CD4-positive, CD25-positive, alpha-beta regulatory T cell (primary cell): ENCODE measurements at regions not wholly inside any gene's neighbourhood (a gene's known extent, or its start where the extent isn't known, plus 50 kb on each side); places are given as distances from the start of the nearest gene placed in this dataset.
"Not testable (repeated sequence)": the region's sequence is repeated elsewhere in the genome, so short reads cannot be mapped to it uniquely, and the experiment has no call there.

ENCODE experiments used
- ATAC-seq, 2 donors: fragments of 150-1000 bp; cut with Tn5 transposase; one replicate each; pipeline ENCODE4 v1.10.0; 2021; ENCODE audit warnings: low read depth in 2 of 2, moderate number of reproducible peaks in 2 of 2, moderate library complexity in 1 of 2
- DNase-seq, 3 donors: peaks; one replicate each; pipeline versions ENCODE4 v3.0.0 to v3.0.0-alpha.2; 2012 to 2022; ENCODE audit warnings: mixed read lengths in 1 of 3
- H3K27ac ChIP-seq: one replicate; pipeline ENCODE4 v1.7.0; 2013; ENCODE audit warnings: mild to moderate bottlenecking, low read length; ENCODE audit not compliant: insufficient read depth, poor library complexity, severe bottlenecking
- H3K27me3 ChIP-seq: one replicate; pipeline ENCODE4 v1.7.0; 2013; ENCODE audit warnings: low read length; ENCODE audit not compliant: control insufficient read depth, insufficient read depth
- H3K36me3 ChIP-seq: one replicate; pipeline ENCODE4 v1.7.0; 2013; ENCODE audit warnings: mild to moderate bottlenecking, low read length, moderate library complexity; ENCODE audit not compliant: control insufficient read depth, insufficient read depth
- H3K4me1 ChIP-seq: 2 replicates; pipeline ENCODE4 v1.7.0; 2013; ENCODE audit warnings: mild to moderate bottlenecking, low read length; ENCODE audit not compliant: insufficient read depth, control insufficient read depth, poor library complexity, severe bottlenecking
- H3K4me3 ChIP-seq: one replicate; pipeline ENCODE4 v1.7.0; 2013; ENCODE audit warnings: low read depth, mild to moderate bottlenecking, low read length, moderate library complexity
- H3K9me3 ChIP-seq, 2 experiments: 1 replicate in 1 of 2; 2 replicates in 1 of 2; pipeline ENCODE4 v1.7.0; 2013; ENCODE audit warnings: low read length in 2 of 2, mild to moderate bottlenecking in 1 of 2, moderate library complexity in 1 of 2; ENCODE audit not compliant: control insufficient read depth in 2 of 2
- H3K27ac Mint-ChIP-seq, 3 donors: one replicate each; pipeline ENCODE4 v1.8.0; 2020 to 2022; ENCODE audit warnings: mild to moderate bottlenecking in 3 of 3, mixed read lengths in 3 of 3, moderate library complexity in 2 of 3
- H3K27me3 Mint-ChIP-seq: one replicate; pipeline ENCODE4 v1.8.0; 2022; ENCODE audit warnings: mild to moderate bottlenecking, mixed read lengths
- H3K36me3 Mint-ChIP-seq: one replicate; pipeline ENCODE4 v1.8.0; 2020; ENCODE audit warnings: mixed read lengths
- H3K4me1 Mint-ChIP-seq, 4 donors: one replicate each; pipeline ENCODE4 v1.8.0; 2020 to 2022; ENCODE audit warnings: mixed read lengths in 4 of 4, mild to moderate bottlenecking in 1 of 4
- H3K4me3 Mint-ChIP-seq, 4 donors: one replicate each; pipeline ENCODE4 v1.8.0; 2020 to 2022; ENCODE audit warnings: mild to moderate bottlenecking in 4 of 4, mixed read lengths in 4 of 4, moderate library complexity in 3 of 4
- H3K9me3 Mint-ChIP-seq, 7 donors: one replicate each; pipeline ENCODE4 v1.8.0; 2020 to 2022; ENCODE audit warnings: mixed read lengths in 7 of 7, mild to moderate bottlenecking in 3 of 7, moderate library complexity in 2 of 7

- no peak overlapping the region for H3K27ac ChIP-seq
These were observed 639.9 kb downstream of the TYW1 start for GRCh38 chr7:67636348-67637022.

GRCh38 chr7:67637023-67637358 is 640.4 kb downstream of the TYW1 start:
- Mint-ChIP-seq H3K36me3 (no peaks in the 10 kb centered on the region), H3K4me1 (no peaks in the 10 kb centered on the region), H3K4me3 (no peak overlapping the region), H3K27me3 (no peaks in the 10 kb centered on the region), H3K9me3 (peaks cover 0 to 19% (median 2%) of the 10 kb centered on the region in 7 donors), H3K27ac (no peak overlapping the region)
- ATAC-seq, result no peak
- Histone ChIP-seq H3K27ac (no peak overlapping the region), H3K4me1 (no peaks in the 10 kb centered on the region), H3K9me3 (no peaks in the 10 kb centered on the region), H3K27me3 (no peaks in the 10 kb centered on the region), H3K36me3 (no peaks in the 10 kb centered on the region), H3K4me3 (no peak overlapping the region)
- no peak for DNase-seq

More at GRCh38 chr7:67636348-67637022, 639.9 kb downstream of the TYW1 start:
- H3K36me3 Mint-ChIP-seq, result no peaks in the 10 kb centered on the region
- Histone ChIP-seq H3K36me3 (no peaks in the 10 kb centered on the region), H3K4me1 (no peaks in the 10 kb centered on the region), H3K27me3 (no peaks in the 10 kb centered on the region), H3K4me3 (no peak overlapping the region), H3K9me3 (no peaks in the 10 kb centered on the region)
- H3K27me3 Mint-ChIP-seq, result no peaks in the 10 kb centered on the region
- DNase-seq (no peak), ATAC-seq (no peak)
- H3K4me3 Mint-ChIP-seq, result no peak overlapping the region
- peaks cover 0 to 18% (median 2%) of the 10 kb centered on the region in 7 donors for H3K9me3 Mint-ChIP-seq
- no peaks in the 10 kb centered on the region for H3K4me1 Mint-ChIP-seq
- H3K27ac Mint-ChIP-seq, result no peak overlapping the region

- not testable (repeated sequence) for ATAC-seq, H3K9me3 ChIP-seq, H3K4me1 ChIP-seq, H3K36me3 Mint-ChIP-seq, H3K27ac ChIP-seq, H3K27ac Mint-ChIP-seq, H3K4me3 ChIP-seq, DNase-seq, H3K4me1 Mint-ChIP-seq, H3K27me3 Mint-ChIP-seq, H3K27me3 ChIP-seq, H3K4me3 Mint-ChIP-seq, H3K36me3 ChIP-seq
- peaks cover 0 to 20% (median 2%) of the 10 kb centered on the region in 7 donors for H3K9me3 Mint-ChIP-seq
These were observed 645.9 kb downstream of the TYW1 start for GRCh38 chr7:67642542-67642941.

GRCh38 chr7:67644151-67644550 is 647.5 kb downstream of the TYW1 start:
- Mint-ChIP-seq H3K36me3 (no peaks in the 10 kb centered on the region), H3K4me1 (no peaks in the 10 kb centered on the region), H3K4me3 (no peak overlapping the region), H3K27ac (no peak overlapping the region), H3K27me3 (no peaks in the 10 kb centered on the region), H3K9me3 (peaks cover 0 to 18% (median 4%) of the 10 kb centered on the region in 7 donors)
- no peaks in the 10 kb centered on the region for H3K4me1 ChIP-seq
- H3K9me3 ChIP-seq, result no peaks in the 10 kb centered on the region
- no peak for ATAC-seq
- H3K4me3 ChIP-seq, result no peak overlapping the region
- H3K36me3 ChIP-seq, result no peaks in the 10 kb centered on the region
- no peaks in the 10 kb centered on the region for H3K27me3 ChIP-seq
- no peak for DNase-seq
- no peak overlapping the region for H3K27ac ChIP-seq

- Mint-ChIP-seq H3K4me1 (no peaks in the 10 kb centered on the region), H3K4me3 (no peak overlapping the region), H3K27ac (no peak overlapping the region), H3K9me3 (peaks cover 0 to 12% (median 3%) of the 10 kb centered on the region in 7 donors), H3K27me3 (no peaks in the 10 kb centered on the region), H3K36me3 (no peaks in the 10 kb centered on the region)
- Histone ChIP-seq H3K36me3 (no peaks in the 10 kb centered on the region), H3K27me3 (no peaks in the 10 kb centered on the region), H3K4me3 (no peak overlapping the region), H3K27ac (no peak overlapping the region), H3K9me3 (no peaks in the 10 kb centered on the region), H3K4me1 (no peaks in the 10 kb centered on the region)
- ATAC-seq, result no peak
- no peak for DNase-seq
These were observed 656.3 kb downstream of the TYW1 start for GRCh38 chr7:67652937-67653336.

GRCh38 chr7:67653856-67654454 is 657.3 kb downstream of the TYW1 start:
- H3K4me3 ChIP-seq, result no peak overlapping the region
- no peak for DNase-seq
- H3K36me3 ChIP-seq, result no peaks in the 10 kb centered on the region
- Mint-ChIP-seq H3K4me3 (no peak overlapping the region), H3K27ac (peak overlapping the region in 1 of 3 donors; percentile 17), H3K4me1 (no peaks in the 10 kb centered on the region), H3K9me3 (peaks cover 0 to 9% (median 2%) of the 10 kb centered on the region in 7 donors), H3K27me3 (no peaks in the 10 kb centered on the region), H3K36me3 (no peaks in the 10 kb centered on the region)
- H3K27ac ChIP-seq, result no peak overlapping the region
- H3K27me3 ChIP-seq, result no peaks in the 10 kb centered on the region
- H3K9me3 ChIP-seq, result no peaks in the 10 kb centered on the region
- no peaks in the 10 kb centered on the region for H3K4me1 ChIP-seq
- ATAC-seq, result no peak

GRCh38 chr7:67654642-67655041 is 658.0 kb downstream of the TYW1 start:
- Mint-ChIP-seq H3K4me1 (no peaks in the 10 kb centered on the region), H3K9me3 (peaks cover 0 to 7% (median 2%) of the 10 kb centered on the region in 7 donors), H3K27ac (no peak overlapping the region), H3K4me3 (no peak overlapping the region), H3K27me3 (no peaks in the 10 kb centered on the region), H3K36me3 (no peaks in the 10 kb centered on the region)
- Histone ChIP-seq H3K27me3 (no peaks in the 10 kb centered on the region), H3K4me1 (no peaks in the 10 kb centered on the region), H3K4me3 (no peak overlapping the region), H3K36me3 (no peaks in the 10 kb centered on the region), H3K9me3 (no peaks in the 10 kb centered on the region), H3K27ac (no peak overlapping the region)
- ATAC-seq, result no peak
- DNase-seq, result no peak

GRCh38 chr7:67655168-67655567 is 658.5 kb downstream of the TYW1 start:
- Histone ChIP-seq H3K36me3 (no peaks in the 10 kb centered on the region), H3K4me1 (no peaks in the 10 kb centered on the region), H3K27me3 (no peaks in the 10 kb centered on the region), H3K4me3 (no peak overlapping the region), H3K27ac (no peak overlapping the region), H3K9me3 (no peaks in the 10 kb centered on the region)
- Mint-ChIP-seq H3K4me1 (no peaks in the 10 kb centered on the region), H3K27me3 (no peaks in the 10 kb centered on the region), H3K9me3 (peaks cover 0 to 7% (median 2%) of the 10 kb centered on the region in 7 donors), H3K4me3 (no peak overlapping the region), H3K27ac (no peak overlapping the region), H3K36me3 (no peaks in the 10 kb centered on the region)
- DNase-seq (no peak), ATAC-seq (no peak)
